H1 (cell line): ENCODE measurements at regions not wholly inside any gene's neighbourhood (a gene's known extent, or its start where the extent isn't known, plus 50 kb on each side); places are given as distances from the start of the nearest gene placed in this dataset.

Experiments
- BACH1 ChIP-seq: IDR thresholded peaks from 2 replicates; pipeline ENCODE4 v1.6.1; 2012; ENCODE audit warnings: low read length, improper control_type of control experiment
- CBX5 ChIP-seq: fragments of 300-800, 300-1000 bp; sonication (generic); IDR thresholded peaks from 2 replicates; pipeline ENCODE4 v1.7.1; 2016; ENCODE audit warnings: antibody characterized with exemption, low read length, low read depth
- CREB1 ChIP-seq: IDR thresholded peaks from 2 replicates; pipeline ENCODE4 v1.6.1; 2012; ENCODE audit warnings: inconsistent platforms
- EP300 ChIP-seq, 2 experiments: IDR thresholded peaks; 1 replicate in 1 of 2; 2 replicates in 1 of 2; pipeline ENCODE4 v1.6.1; 2011 to 2012; ENCODE audit warnings: low read depth in 2 of 2, low read length in 2 of 2, mild to moderate bottlenecking in 2 of 2, borderline replicate concordance in 1 of 2, inconsistent platforms in 1 of 2, moderate library complexity in 1 of 2
- EZH2 ChIP-seq: fragments of 200-600 bp; sonication (generic); IDR thresholded peaks from 2 replicates; pipeline ENCODE4 v1.7.1; 2012; ENCODE audit warnings: low read depth, mild to moderate bottlenecking, moderate library complexity, low read length, inconsistent platforms; ENCODE audit not compliant: severe bottlenecking
- MAFK ChIP-seq: IDR thresholded peaks from 2 replicates; pipeline ENCODE4 v1.6.1; 2012; ENCODE audit warnings: low read depth, mild to moderate bottlenecking, improper control_type of control experiment, low read length
- POLR2AphosphoS5 ChIP-seq: IDR thresholded peaks from 2 replicates; pipeline ENCODE4 v1.6.1; 2011; ENCODE audit warnings: low read depth, low read length
- RAD21 ChIP-seq, 2 experiments: IDR thresholded peaks in 1 of 2; conservative IDR thresholded peaks in 1 of 2; 2 replicates each; pipeline ENCODE4 v1.6.1; 2011; ENCODE audit warnings: low read depth in 2 of 2, low read length in 2 of 2, improper control_type of control experiment in 1 of 2, inconsistent platforms in 1 of 2, mild to moderate bottlenecking in 1 of 2, moderate library complexity in 1 of 2
- RFX5 ChIP-seq: IDR thresholded peaks from 2 replicates; pipeline ENCODE4 v1.6.1; 2011; ENCODE audit warnings: low read depth, low read length, improper control_type of control experiment, borderline replicate concordance
- SIN3A ChIP-seq, 2 experiments: IDR thresholded peaks in 1 of 2; conservative IDR thresholded peaks in 1 of 2; 2 replicates each; pipeline ENCODE4 v1.6.1; 2011 to 2012; ENCODE audit warnings: low read length in 2 of 2, improper control_type of control experiment in 1 of 2, low read depth in 1 of 2, mild to moderate bottlenecking in 1 of 2
- TAF1 ChIP-seq: IDR thresholded peaks from 2 replicates; pipeline ENCODE4 v1.6.1; 2011; ENCODE audit warnings: mild to moderate bottlenecking, low read depth, low read length
- TF ChIP-seq, protein P1 (sequence below), 3 experiments: IDR thresholded peaks; 1 replicate in 2 of 3; 2 replicates in 1 of 3; pipeline versions ENCODE4 v1.5.1 to v1.6.1; 2011; ENCODE audit warnings: low read length in 3 of 3, mild to moderate bottlenecking in 3 of 3, inconsistent platforms in 2 of 3, low read depth in 1 of 3, moderate library complexity in 1 of 3; ENCODE audit not compliant: insufficient read depth in 1 of 3; ENCODE audit errors: control extremely low read depth in 1 of 3

DNA sequence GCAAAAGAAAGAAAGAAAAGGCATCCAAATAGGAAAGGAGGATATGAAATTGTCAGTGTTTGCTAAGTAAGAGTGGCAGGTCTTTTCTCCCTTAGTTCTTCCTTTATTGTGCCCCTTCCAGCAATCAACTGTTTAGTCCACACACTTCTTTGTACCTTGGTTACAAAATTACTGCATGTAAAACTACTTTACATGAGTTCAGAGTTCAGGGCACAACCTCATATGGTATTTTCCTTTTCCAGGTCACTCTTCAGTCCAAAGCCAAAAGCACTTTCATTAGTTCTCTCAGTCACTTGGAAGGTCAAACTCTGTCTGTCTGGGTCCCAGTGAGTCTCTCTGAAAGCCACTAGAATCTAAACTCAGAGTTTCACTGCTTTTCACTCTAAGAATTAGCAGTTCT, 122.5 kb upstream of the SRD5A2 start:
- TF ChIP-seq, protein P1, sequence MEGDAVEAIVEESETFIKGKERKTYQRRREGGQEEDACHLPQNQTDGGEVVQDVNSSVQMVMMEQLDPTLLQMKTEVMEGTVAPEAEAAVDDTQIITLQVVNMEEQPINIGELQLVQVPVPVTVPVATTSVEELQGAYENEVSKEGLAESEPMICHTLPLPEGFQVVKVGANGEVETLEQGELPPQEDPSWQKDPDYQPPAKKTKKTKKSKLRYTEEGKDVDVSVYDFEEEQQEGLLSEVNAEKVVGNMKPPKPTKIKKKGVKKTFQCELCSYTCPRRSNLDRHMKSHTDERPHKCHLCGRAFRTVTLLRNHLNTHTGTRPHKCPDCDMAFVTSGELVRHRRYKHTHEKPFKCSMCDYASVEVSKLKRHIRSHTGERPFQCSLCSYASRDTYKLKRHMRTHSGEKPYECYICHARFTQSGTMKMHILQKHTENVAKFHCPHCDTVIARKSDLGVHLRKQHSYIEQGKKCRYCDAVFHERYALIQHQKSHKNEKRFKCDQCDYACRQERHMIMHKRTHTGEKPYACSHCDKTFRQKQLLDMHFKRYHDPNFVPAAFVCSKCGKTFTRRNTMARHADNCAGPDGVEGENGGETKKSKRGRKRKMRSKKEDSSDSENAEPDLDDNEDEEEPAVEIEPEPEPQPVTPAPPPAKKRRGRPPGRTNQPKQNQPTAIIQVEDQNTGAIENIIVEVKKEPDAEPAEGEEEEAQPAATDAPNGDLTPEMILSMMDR (IDR thresholded peaks at IDR 0.05; ENCODE audit: control extremely low read depth in 1 of 3, insufficient read depth in 1 of 3, low read depth in 1 of 3, low read length in 3 of 3): no peak
- TF ChIP-seq MAFK (no peak), RAD21 (IDR thresholded peaks at IDR 0.05 in 1 of 2, conservative IDR thresholded peaks at IDR 0.05 in 1 of 2; ENCODE audit: low read depth in 2 of 2, low read length in 2 of 2) (no peak), CREB1 (no peak), RFX5 (no peak), BACH1 (no peak), POLR2AphosphoS5 (no peak), EZH2 (no peak), SIN3A (conservative IDR thresholded peaks at IDR 0.05 in 1 of 2, IDR thresholded peaks at IDR 0.05 in 1 of 2; ENCODE audit: low read depth in 1 of 2, low read length in 2 of 2) (no peak), TAF1 (no peak), CBX5 (no peak), EP300 (IDR thresholded peaks at IDR 0.05; ENCODE audit: borderline replicate concordance in 1 of 2, low read depth in 2 of 2, low read length in 2 of 2) (no peak)
